NCI-H345 treated with DMSO at 0.1 percent for 48 hours (cell line): ENCODE measurements at regions not wholly inside any gene's neighbourhood (a gene's known extent, or its start where the extent isn't known, plus 50 kb on each side); places are given as distances from the start of the nearest gene placed in this dataset.
"Not testable (repeated sequence)": the region's sequence is repeated elsewhere in the genome, so short reads cannot be mapped to it uniquely, and the experiment has no call there.

Experiments used
- DNase-seq: peaks from one replicate; lab custom pipeline; 2025; ENCODE audit not compliant: unreplicated experiment; lab: John Stamatoyannopoulos, UW

DNA sequence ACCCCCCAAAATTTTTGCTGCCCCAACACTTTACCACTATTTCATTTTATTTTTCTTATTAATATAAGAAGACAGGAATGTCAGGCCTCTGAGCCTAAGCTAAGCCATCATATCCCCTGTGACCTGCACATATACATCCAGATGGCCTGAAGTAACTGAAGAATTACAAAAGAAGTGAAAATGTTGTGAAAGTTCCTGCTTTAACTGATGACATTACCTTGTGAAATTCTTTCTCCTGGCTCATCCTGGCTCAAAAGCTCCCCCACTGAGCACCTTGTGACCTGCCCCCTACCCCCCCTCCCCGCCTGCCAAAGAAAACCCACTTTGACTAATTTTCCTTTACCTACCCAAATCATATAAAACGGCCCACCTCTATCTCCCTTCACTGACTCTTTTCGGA, 200.3 kb upstream of the FKBP1C start:
- DNase-seq, result not testable (repeated sequence)

DNA sequence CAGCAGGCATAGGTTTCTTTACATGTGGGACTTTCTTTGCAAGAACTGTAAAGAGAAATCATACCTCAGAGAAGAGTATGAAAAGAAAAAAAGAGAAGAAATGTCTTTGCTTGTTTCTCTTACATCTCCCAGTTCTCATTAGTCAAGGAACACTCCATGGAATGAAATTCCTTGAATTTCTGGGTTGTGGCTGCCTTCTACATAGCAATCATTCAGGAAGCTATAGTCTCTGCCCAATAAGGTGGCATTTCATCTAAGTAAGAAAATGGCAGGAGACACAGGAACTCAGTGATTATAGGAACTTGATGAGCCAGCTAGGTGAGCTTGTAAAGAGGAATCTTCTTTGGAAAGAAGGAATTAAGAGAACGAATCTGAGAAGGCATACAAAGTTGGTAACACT, 197.0 kb upstream of the FKBP1C start:
- no peak for DNase-seq

DNA sequence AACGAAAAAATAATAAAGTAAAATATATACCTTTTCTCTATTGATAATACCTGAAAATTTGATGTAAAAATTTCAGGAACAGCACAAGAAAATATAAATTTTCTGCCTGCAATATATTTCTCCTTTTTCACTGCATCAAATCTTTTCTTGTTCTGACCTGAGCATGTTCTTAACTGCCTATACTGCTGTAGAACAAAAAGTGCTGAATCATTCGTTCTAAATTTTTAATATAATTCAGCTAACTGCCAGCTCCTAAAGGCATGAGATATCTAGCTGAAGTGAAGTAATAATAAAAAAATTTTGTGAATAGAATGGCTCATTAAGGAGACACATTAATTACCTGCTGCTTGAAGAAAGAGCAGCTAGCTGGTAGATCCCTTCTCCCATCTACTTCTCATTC, 188.6 kb upstream of the FKBP1C start:
- no peak for DNase-seq

DNA sequence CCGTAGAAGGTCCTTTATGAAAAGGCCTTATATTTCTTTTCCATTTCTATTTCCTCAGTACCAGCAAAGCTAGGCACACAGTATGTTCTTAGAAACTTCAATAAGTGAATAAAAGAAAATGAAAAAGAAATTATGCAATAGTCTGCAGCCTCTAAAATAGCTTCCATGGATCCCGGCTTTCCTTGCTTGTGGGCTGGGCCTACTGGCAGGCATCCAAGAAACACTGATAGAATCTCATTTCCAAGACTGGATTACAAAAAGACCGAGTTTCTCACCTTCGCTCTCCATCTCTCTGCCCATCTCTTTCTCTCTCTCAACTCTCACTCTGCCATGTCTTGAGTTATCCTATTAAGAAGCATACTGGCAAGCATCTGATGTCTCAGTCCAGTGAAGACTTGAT, 187.5 kb upstream of the FKBP1C start:
- no peak for DNase-seq

DNA sequence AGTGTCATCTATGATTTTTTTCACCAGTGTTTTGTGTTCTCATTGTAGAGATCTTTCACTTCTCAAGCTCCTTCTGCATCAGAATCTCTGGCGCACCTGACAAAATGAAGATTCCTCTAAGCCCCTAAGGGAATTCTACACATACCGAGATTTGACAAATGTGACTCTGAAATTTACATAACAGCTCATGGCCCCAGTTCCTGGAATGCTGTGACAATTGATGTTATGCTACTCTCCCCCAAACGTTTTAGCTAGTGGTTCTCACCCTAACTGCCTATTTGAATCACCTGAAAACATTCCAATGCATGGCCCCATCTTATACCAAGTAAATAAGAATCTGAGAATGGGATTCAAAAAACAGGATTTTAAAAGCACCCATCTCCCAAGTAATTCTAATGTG, 162.1 kb upstream of the FKBP1C start:
- DNase-seq, result no peak

DNA sequence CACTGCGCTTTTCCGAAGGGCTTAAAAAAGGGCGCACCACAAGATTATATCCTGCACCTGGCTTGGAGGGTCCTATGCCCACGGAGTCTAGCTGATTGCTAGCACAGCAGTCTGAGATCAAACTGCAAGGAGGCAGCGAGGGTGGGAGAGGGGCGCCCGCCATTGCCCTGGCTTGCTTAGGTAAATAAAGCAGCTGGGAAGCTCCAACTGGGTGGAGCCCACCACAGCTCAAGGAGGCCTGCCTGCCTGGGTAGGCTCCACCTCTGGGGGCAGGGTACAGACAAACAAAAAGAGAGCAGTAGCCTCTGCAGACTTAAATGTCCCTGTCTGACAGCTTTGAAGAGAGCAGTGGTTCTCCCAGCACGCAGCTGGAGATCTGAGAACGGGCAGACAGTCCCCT, 158.1 kb upstream of the FKBP1C start:
- DNase-seq, result not testable (repeated sequence)

DNA sequence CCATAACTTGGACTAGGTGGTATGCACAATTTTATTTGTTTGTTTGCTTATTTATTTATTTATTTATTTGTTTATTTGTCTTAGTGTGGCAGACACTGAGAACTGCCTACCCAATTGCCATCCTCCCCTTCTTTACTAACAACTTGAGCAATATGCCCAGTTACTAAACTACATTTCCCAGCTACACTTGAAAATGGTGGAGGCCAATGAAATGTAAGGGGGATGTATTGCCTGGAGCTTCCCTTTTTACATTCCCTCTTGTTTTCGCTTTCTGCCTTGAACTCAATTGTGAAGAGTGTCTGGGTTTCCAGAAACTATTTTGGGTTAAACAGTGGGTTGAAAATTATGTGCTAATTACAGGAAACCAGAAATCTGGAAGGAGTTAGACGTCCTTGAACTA, 152.7 kb upstream of the FKBP1C start:
- DNase-seq, result no peak

DNA sequence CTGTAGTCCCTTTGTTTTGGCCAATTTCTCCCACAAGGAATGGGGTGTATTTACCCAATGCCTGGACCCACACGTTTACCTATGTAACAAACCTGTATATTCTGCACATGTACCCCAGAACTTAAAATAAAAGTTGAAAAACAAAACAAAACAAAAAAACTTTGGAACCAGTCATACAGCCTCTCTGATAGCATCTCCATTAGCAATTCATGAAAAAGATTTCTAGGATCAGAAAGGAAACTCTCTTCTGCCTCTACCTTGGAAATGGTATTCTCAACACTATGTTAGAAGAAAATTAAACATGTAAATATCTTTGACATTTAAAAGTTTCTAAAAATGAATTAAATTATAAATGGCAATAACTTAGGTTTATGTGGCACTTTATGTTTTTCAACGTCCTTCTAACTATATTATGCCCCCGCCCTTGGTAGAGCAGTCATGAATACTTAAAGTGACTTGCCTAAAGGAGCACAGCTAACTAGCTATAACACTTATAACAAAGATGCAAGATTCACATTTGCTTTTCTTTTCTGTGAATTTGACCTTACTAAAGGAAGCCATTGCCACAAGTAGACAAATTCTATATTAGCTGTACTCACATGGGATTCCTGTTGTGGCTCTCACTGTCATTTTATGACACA, 147.5 kb upstream of the FKBP1C start:
- no peak for DNase-seq

DNA sequence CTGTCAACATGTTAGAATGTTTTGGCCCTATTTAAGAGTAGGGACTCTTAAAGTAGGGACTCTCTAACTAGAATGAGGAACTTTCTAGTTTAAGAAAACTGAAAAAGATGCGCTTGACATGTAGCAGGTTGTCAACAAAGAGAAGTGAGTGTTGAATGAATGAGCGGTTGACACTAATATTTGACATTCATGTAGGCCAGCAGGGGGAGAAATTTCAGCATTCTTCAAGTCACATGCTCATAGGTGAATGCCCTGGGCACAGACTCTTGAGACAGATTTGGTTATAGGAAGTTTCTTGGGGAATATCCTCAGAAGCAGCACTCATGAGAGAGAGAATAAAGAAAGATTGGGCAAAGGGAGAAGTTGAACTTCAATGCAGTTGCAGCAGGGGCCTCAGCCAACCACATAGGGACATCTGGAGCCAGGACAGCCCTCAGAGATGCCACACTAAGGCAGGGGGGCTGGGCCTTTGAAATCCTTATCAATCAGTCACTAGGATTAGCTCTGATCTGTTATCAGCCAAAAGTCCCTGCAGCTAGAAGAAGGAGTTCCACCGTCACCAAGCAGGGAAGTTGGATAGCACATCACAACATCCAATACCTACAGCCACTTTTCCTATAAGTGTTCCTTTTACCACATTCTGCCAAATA, 145.1 kb upstream of the FKBP1C start:
- DNase-seq, result no peak

DNA sequence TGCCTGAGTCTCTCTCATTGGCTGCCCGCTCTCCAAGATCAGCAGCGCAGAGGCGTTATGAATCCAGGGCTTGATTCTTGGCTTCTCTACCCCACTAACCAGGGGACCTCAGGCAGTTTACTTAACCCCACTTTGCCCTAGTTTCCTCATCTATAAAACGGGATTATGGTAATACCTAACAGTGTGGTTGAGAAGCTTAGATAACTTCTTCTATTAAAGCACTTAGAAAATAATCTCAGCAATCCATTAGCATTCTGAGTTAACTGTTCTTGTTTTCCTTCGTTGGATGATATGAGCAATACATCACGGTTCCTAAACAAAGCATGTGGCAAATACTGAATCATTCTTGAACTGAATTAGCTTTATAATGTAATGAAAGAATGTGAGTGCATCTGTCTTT, 116.3 kb upstream of the FKBP1C start:
- DNase-seq, result no peak

DNA sequence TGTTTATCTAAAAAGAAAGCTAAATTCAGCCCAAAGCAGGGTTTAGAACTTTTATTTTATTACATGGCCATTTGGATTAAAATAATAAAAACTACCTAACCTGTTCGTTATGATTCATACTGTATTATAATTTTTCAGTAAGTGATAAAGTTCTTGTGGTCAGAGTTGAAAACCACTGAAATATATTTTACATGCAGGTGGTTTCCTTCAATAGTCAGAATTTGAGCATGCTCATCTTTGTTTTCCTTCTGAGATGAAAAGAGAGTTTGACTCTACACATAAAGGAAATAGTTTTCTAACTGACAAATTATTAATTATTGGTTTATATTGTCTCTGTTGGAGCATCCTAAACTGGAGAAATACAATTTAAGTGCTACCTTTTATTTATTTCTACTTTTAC, 114.0 kb upstream of the FKBP1C start:
- DNase-seq, result no peak

DNA sequence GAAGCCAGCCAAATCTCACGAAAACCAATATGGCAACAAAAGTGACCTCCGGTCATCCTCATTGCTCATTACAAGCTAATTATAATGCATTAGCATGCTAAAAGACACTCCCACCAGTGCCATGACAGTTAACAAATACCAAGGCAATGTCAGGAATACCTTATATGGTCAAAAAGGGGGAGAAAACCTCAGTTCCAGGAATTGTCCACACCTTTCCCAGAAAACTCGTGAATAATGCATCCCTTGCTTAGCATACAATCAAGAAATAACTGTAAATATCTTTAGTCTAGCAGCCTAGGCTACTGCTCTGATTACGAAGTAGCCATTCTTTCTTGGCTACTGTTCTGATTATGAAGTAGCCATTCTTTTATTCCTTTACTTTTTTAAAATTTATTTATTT, 112.5 kb upstream of the FKBP1C start:
- DNase-seq, result no peak

DNA sequence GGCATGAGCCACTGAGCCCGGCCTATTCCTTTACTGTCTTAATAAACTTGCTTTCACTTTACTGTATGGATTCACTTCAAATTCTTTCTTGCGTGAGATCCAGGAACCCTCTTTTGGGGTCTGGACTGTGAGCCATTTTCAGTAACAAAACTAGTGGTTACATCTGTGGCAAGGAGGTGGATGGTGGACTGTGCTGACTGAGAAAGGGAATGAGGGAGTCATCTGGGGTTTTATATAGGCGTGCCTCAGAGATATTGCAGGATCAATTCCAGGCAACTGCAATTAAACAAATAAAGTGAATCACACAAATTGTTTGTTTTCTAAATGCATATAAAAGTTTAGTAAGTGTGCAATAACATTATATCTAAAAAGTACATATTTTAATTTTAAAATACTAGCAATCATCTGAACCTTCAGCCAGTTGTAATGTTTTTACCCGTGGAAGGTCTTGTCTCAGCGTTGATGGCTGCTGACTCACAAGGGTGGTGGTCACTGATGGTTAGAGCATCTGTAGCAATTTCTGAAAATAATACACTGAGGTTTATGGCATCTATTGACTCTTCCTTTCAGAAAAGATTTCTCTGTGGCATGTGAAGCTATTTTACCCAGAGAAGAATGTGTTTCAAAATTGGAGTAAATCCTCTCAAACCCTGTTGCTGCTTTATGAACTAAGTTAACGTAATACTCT, 111.4 kb upstream of the FKBP1C start:
- no peak for DNase-seq

DNA sequence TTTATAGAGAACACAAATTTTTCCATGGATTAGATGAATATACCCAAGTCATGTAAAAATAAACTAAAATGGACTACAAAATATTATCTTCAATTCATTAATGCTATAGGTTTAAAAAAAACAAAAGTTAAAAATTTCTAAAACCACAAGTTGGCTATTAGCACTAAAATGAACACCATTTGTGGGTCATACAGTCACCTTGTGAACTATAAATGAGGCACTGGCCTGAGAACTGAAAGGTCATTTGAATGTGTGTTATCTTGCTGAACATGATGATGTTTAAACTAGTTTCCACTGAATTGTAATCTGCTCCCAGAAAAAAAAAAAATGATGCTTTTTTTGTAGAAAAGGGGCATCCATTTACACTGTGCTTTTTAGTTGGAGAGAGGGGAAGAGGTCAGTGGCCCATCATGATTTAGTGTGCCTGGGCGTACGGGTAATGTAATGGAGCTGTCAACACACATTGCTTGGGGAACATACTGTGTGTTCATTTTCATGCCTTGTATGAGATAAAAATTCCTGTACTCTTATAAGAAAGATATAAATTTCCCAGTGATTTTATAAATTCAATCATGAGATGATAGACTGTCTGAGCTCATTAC, 96.6 kb upstream of the FKBP1C start:
- DNase-seq, result no peak

DNA sequence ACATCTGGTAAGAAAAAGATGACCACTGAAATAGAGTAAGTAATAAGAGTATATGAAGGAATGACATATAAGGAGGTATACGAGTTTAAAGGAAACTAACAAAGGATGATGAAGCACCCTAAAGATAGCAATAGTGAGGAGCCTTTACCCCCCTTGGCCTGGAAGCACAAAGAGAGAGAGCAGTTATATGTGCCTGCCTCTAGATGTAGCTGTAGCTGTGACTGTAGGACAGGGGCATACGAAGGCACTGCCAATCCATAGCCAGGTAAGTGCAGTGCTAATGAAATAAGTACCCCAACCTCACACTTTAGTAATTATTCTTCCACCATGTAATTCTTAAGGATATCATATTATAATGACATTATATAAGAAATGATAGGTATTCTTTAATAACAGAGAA, 90.1 kb upstream of the FKBP1C start:
- no peak for DNase-seq

DNA sequence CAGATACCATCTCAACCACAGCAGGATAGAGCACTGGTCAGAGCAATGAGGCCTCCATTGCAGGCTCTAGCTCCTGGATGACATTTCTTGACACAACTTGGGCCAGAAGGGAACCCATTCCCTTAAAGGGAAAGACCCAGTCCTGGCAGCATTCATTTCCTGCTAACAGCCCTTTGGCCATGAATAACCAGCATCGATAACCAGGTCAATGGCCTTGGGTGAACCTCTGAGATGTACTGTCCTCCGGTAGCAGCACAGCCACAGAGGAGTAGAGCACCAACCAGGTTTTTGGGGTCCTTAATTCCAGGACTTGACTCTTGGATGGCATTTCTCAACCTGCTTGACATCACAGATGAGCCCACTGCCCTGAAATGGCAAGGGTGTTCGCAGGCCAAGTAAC, 71.2 kb upstream of the FKBP1C start:
- no peak for DNase-seq

DNA sequence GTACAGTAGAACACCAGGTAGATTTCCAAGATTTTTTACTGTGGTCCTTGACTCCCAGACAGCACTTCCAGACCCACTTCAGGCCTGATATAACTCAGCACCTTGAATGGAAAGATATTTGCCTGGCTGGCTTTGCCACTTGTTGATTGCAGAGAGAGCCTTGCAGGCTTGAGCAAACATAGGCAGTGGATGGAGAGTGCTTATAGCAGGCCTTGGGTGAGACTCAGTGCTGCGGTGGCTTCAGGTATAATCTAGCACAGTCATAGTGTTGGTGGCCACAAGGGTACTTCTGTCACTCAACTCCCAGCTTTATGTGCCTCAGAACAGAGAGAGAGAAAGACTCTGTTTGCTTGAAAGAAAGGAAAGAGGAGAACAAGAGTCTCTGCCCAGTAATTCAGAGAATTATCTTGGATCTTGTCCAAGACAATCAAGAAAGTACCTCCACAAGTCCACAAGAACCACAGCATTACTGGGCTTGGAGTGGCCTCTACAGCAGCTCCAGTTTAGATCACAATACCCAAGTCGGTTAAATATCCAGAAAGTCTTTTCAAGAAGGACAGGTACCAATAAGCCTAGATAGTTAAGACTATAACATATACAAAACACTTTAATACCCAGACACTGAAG, 70.5 kb upstream of the FKBP1C start:
- DNase-seq, result no peak

DNA sequence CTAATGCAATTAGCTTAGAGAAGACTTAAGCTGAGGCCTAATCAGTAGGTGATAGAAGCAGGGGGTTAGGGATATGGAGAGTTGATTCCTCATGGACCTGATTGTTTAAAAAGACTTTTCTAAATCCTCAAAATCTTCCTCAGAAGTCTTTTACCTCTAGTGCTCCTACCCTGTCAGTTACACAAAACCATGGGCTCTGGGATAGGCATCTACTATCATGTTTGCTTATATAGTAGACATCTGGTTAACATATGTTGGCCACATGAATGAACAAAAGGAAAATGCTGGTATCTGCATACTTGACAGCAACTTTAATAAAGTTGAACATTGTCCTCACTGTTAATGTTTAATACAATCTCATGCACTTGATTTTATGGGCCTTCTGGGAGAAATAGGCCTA, 61.5 kb upstream of the FKBP1C start:
- no peak for DNase-seq

DNA sequence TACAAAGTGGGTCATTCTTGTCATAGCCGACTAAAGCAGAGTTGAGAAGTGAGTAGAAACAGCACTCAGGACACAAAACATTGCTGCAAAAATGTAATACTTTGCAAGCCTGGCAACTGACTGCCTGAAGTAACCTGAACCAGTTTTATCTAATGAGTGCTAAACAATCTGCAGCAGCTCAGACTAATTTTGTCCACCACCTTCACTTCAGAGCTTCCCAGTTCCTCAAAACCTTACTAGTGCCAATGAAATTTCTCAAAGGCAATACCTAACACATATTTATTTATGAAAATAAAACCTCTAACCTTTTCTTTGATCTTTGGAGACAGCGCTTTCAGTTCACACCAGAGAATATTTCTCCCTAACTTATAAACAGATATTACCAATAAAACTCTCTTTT, 56.7 kb upstream of the FKBP1C start:
- no peak for DNase-seq
